ENCODE measurements at regions not wholly inside any gene's neighbourhood (a gene's known extent, or its start where the extent isn't known, plus 50 kb on each side); places are given as distances from the start of the nearest gene placed in this dataset.
"Not testable (repeated sequence)": the region's sequence is repeated elsewhere in the genome, so short reads cannot be mapped to it uniquely, and the experiment has no call there.

DNA sequence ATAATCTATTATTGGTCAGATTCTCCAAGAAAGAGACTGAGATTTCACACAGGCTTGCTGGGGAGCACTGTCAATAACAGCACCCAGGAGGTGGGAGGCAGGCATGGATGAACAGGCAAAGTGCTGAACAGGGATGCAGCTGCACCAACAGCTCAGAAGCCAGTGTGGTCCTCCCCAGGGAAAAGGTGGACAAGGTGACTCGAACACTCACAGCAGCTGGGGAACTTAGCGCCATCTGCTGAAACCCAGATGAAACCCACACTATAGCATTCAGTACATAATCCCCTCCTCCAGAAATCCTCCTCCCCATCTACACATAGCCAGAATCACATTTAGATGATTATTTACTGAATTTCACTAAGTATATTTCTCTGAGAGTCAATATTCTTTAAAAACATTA, 255.2 kb upstream of the WSB1 start:
- DNase-seq (ENCODE audit: extremely low spot score, unreplicated experiment) = no peak
- TF ChIP-seq, protein P1, sequence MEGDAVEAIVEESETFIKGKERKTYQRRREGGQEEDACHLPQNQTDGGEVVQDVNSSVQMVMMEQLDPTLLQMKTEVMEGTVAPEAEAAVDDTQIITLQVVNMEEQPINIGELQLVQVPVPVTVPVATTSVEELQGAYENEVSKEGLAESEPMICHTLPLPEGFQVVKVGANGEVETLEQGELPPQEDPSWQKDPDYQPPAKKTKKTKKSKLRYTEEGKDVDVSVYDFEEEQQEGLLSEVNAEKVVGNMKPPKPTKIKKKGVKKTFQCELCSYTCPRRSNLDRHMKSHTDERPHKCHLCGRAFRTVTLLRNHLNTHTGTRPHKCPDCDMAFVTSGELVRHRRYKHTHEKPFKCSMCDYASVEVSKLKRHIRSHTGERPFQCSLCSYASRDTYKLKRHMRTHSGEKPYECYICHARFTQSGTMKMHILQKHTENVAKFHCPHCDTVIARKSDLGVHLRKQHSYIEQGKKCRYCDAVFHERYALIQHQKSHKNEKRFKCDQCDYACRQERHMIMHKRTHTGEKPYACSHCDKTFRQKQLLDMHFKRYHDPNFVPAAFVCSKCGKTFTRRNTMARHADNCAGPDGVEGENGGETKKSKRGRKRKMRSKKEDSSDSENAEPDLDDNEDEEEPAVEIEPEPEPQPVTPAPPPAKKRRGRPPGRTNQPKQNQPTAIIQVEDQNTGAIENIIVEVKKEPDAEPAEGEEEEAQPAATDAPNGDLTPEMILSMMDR (IDR thresholded peaks at IDR 0.05) = no peak
- no peaks in the 10 kb centered on the region for H3K4me1 Mint-ChIP-seq (ENCODE audit: unreplicated experiment)
- no peaks in the 10 kb centered on the region for H3K36me3 Mint-ChIP-seq (ENCODE audit: unreplicated experiment)
- H3K27me3 Mint-ChIP-seq (ENCODE audit: unreplicated experiment) = no peaks in the 10 kb centered on the region
- no peak overlapping the region for H3K27ac Mint-ChIP-seq (ENCODE audit: unreplicated experiment)
- no peak overlapping the region for H3K4me3 Mint-ChIP-seq (ENCODE audit: unreplicated experiment)
- peaks cover 26% of the 10 kb centered on the region for H3K9me3 Mint-ChIP-seq (ENCODE audit: unreplicated experiment)

DNA sequence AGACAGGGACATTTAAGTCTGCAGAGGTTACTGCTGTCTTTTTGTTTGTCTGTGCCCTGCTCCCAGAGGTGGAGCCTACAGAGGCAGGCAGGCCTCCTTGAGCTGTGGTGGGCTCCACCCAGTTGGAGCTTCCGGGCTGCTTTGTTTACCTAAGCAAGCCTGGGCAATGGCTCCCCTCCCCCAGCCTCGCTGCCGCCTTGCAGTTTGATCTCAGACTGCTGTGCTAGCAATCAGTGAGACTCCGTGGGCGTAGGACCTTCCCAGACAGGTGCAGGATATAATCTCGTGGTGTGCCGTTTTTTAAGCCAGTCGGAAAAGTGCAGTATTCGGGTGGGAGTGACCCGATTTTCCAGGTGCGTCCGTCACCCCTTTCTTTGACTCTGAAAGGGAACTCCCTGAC, 248.9 kb upstream of the WSB1 start:
- not testable (repeated sequence) for H3K27me3 Mint-ChIP-seq (ENCODE audit: unreplicated experiment); DNase-seq (ENCODE audit: extremely low spot score, unreplicated experiment); H3K4me3 Mint-ChIP-seq (ENCODE audit: unreplicated experiment); H3K36me3 Mint-ChIP-seq (ENCODE audit: unreplicated experiment); H3K4me1 Mint-ChIP-seq (ENCODE audit: unreplicated experiment); H3K27ac Mint-ChIP-seq (ENCODE audit: unreplicated experiment)
- peaks cover 13% of the 10 kb centered on the region for H3K9me3 Mint-ChIP-seq (ENCODE audit: unreplicated experiment)

DNA sequence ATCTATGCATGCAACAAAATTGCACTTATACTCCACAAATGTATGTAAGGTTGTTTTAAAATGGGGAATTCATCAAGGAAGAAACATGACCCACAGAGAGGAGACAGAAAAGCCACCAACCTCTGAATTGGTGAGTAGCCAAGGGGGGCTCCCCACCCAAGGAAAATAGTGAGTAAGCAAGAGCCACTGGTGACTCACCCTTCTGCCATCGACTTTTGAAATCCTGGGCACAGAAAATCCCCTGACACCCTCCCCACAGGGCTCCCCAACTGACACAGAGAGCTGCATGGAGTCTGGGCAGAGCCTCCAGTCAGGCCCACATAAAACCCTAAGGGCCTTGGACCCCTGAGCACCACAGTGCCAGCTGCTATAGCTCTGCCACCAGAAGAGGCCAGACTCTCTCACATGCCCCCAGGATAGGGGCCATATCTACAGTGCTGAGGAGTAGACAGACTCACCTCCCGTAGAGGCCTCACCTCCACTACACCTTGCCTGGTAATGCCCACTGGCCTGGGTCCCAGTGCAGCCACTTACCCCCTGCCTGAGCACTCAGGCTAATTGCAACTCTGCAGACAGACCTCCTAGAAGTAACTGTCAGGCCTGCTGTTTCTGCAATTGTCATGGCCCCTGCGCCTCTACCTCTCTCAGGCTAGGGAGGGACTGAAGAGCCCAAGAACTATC, 244.7 kb upstream of the WSB1 start:
- H3K4me1 Mint-ChIP-seq (ENCODE audit: unreplicated experiment) = no peaks in the 10 kb centered on the region
- H3K27ac Mint-ChIP-seq (ENCODE audit: unreplicated experiment) = no peak overlapping the region
- no peaks in the 10 kb centered on the region for H3K27me3 Mint-ChIP-seq (ENCODE audit: unreplicated experiment)
- H3K9me3 Mint-ChIP-seq (ENCODE audit: unreplicated experiment) = peaks cover 30% of the 10 kb centered on the region
- no peak for DNase-seq (ENCODE audit: extremely low spot score, unreplicated experiment)
- no peak overlapping the region for H3K4me3 Mint-ChIP-seq (ENCODE audit: unreplicated experiment)
- TF ChIP-seq, protein P1 (IDR thresholded peaks at IDR 0.05) = no peak
- no peaks in the 10 kb centered on the region for H3K36me3 Mint-ChIP-seq (ENCODE audit: unreplicated experiment)

GRCh38 chr17:27065588-27065987, 228.3 kb upstream of the WSB1 start:
- H3K36me3 Mint-ChIP-seq (ENCODE audit: unreplicated experiment) = no peaks in the 10 kb centered on the region

GRCh38 chr17:27066315-27066714, 227.6 kb upstream of the WSB1 start:
- Mint-ChIP-seq H3K27ac (ENCODE audit: unreplicated experiment) (no peak overlapping the region), H3K36me3 (ENCODE audit: unreplicated experiment) (no peaks in the 10 kb centered on the region), H3K4me3 (ENCODE audit: unreplicated experiment) (no peak overlapping the region), H3K9me3 (ENCODE audit: unreplicated experiment) (peaks cover 32% of the 10 kb centered on the region), H3K27me3 (ENCODE audit: unreplicated experiment) (no peaks in the 10 kb centered on the region), H3K4me1 (ENCODE audit: unreplicated experiment) (no peaks in the 10 kb centered on the region)
- no peak for DNase-seq (ENCODE audit: extremely low spot score, unreplicated experiment)
- TF ChIP-seq, protein P1 (IDR thresholded peaks at IDR 0.05) = no peak

More at GRCh38 chr17:27065588-27065987, 228.3 kb upstream of the WSB1 start:
- no peak overlapping the region for H3K4me3 Mint-ChIP-seq (ENCODE audit: unreplicated experiment)
- TF ChIP-seq, protein P1 (IDR thresholded peaks at IDR 0.05) = no peak
- H3K27me3 Mint-ChIP-seq (ENCODE audit: unreplicated experiment) = no peaks in the 10 kb centered on the region
- H3K9me3 Mint-ChIP-seq (ENCODE audit: unreplicated experiment) = peaks cover 32% of the 10 kb centered on the region
- H3K27ac Mint-ChIP-seq (ENCODE audit: unreplicated experiment) = no peak overlapping the region
- H3K4me1 Mint-ChIP-seq (ENCODE audit: unreplicated experiment) = no peaks in the 10 kb centered on the region
- DNase-seq (ENCODE audit: extremely low spot score, unreplicated experiment) = no peak
